ENCODE measurements at regions not wholly inside any gene's neighbourhood (a gene's known extent, or its start where the extent isn't known, plus 50 kb on each side); places are given as distances from the start of the nearest gene placed in this dataset.
"Not testable (repeated sequence)": the region's sequence is repeated elsewhere in the genome, so short reads cannot be mapped to it uniquely, and the experiment has no call there.

DNA sequence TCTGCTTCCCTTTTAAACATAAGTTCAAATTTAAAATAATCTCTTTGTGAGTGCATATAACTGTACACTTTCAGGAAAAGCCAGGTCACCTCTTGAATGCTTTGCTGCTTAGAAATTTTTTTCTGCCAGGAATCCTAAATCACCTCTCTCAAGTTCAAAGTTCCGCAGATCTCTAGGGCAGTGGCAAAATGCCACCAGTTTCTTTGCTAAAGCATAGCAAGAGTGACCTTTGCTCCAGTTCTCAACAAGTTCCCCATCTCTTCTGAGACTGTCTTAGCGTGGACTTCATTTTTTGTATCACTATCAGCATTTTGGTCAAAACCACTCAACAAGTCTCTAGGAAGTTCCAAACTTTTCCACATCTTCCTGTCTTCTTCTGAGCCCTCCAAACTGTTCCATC, 249.7 kb upstream of the COPS8 start:
- not testable (repeated sequence) for H3K4me3 Mint-ChIP-seq

DNA sequence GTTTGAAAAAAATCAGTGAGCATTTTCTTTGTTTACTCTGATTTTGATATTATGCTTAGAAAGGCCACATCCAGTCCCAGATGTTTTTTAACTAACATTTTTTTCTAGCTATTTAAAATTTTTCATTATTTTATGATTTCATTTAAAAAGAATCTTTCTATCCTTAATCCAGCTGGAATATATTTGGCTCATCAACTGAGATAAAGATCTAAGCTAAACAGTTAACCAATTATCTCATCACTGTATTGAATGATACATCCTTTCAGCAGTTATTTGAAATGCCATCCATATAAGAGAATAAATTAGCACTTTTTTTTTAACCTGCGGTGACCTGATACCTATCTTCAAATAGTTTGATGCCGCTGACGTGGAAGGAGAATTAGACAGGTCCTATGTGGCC, 245.5 kb upstream of the COPS8 start:
- Mint-ChIP-seq H3K27me3 (no peaks in the 10 kb centered on the region), H3K4me1 (ENCODE audit: low read depth) (no peaks in the 10 kb centered on the region), H3K36me3 (no peaks in the 10 kb centered on the region), H3K9me3 (ENCODE audit: low read depth) (no peaks in the 10 kb centered on the region), H3K4me3 (no peak overlapping the region), H3K27ac (no peak overlapping the region)

More for the DNA sequence above, 249.7 kb upstream of the COPS8 start:
- H3K27me3 Mint-ChIP-seq; H3K4me1 Mint-ChIP-seq (ENCODE audit: low read depth); H3K36me3 Mint-ChIP-seq; H3K9me3 Mint-ChIP-seq (ENCODE audit: low read depth); H3K27ac Mint-ChIP-seq: not testable (repeated sequence)

DNA sequence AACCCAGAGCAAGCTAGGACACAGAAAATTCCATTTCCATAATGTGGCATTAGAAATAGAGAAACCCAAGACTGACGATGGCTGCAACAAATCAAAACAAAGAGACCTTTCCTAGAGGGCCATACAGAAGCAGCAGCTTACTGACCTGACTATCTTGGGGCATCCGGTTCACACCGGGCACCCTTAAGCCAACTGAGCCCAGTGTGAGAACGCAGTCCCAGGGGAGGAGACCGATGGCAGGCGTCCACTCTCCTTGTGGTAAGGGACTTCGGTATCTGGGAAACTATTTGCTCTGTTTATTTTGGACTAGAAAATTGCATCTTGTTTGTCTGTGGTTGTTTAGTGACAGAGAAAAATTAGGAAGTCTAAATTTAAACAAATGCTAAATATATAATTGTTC, 244.8 kb upstream of the COPS8 start:
- no peaks in the 10 kb centered on the region for H3K36me3 Mint-ChIP-seq
- no peaks in the 10 kb centered on the region for H3K4me1 Mint-ChIP-seq (ENCODE audit: low read depth)
- no peak overlapping the region for H3K4me3 Mint-ChIP-seq
- no peaks in the 10 kb centered on the region for H3K9me3 Mint-ChIP-seq (ENCODE audit: low read depth)
- H3K27ac Mint-ChIP-seq = no peak overlapping the region
- no peaks in the 10 kb centered on the region for H3K27me3 Mint-ChIP-seq

- Mint-ChIP-seq H3K9me3 (ENCODE audit: low read depth) (no peaks in the 10 kb centered on the region), H3K27me3 (no peaks in the 10 kb centered on the region), H3K27ac (no peak overlapping the region), H3K36me3 (no peaks in the 10 kb centered on the region), H3K4me1 (ENCODE audit: low read depth) (no peaks in the 10 kb centered on the region), H3K4me3 (no peak overlapping the region)
Observed at GRCh38 chr2:236841389-236841788, 244.3 kb upstream of the COPS8 start.

- Mint-ChIP-seq H3K27ac (no peak overlapping the region), H3K36me3 (no peaks in the 10 kb centered on the region), H3K27me3 (no peaks in the 10 kb centered on the region), H3K9me3 (ENCODE audit: low read depth) (no peaks in the 10 kb centered on the region), H3K4me1 (ENCODE audit: low read depth) (no peaks in the 10 kb centered on the region), H3K4me3 (no peak overlapping the region)
Observed at GRCh38 chr2:236843161-236843968, 242.3 kb upstream of the COPS8 start.

DNA sequence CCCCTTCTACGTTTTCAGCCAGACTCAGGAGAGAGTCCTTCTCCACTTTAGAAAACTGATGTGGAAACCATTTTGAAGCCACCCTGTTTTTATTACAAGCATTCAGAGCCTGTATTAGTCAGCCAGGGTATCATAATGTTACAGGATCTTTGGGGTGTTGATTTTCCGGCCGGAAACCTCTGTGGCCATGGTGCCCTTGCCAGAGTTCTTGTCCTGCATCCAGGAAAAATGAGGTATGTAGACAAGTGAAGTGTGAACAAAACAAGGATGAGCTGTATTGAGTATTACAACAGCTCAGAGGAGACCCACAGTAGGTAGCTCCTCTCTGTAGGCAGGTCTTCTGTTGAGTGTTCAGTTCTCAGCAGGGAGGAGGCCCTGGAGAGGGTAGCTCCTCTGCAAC, 241.0 kb upstream of the COPS8 start:
- no peaks in the 10 kb centered on the region for H3K4me1 Mint-ChIP-seq (ENCODE audit: low read depth)
- H3K27ac Mint-ChIP-seq = no peak overlapping the region
- H3K27me3 Mint-ChIP-seq = no peaks in the 10 kb centered on the region
- no peaks in the 10 kb centered on the region for H3K9me3 Mint-ChIP-seq (ENCODE audit: low read depth)
- no peak overlapping the region for H3K4me3 Mint-ChIP-seq
- no peaks in the 10 kb centered on the region for H3K36me3 Mint-ChIP-seq

- no peak overlapping the region for H3K4me3 Mint-ChIP-seq
- no peaks in the 10 kb centered on the region for H3K9me3 Mint-ChIP-seq (ENCODE audit: low read depth)
- H3K4me1 Mint-ChIP-seq (ENCODE audit: low read depth) = no peaks in the 10 kb centered on the region
- H3K36me3 Mint-ChIP-seq = no peaks in the 10 kb centered on the region
- no peaks in the 10 kb centered on the region for H3K27me3 Mint-ChIP-seq
- no peak overlapping the region for H3K27ac Mint-ChIP-seq
Observed at GRCh38 chr2:236847023-236847422, 238.7 kb upstream of the COPS8 start.

DNA sequence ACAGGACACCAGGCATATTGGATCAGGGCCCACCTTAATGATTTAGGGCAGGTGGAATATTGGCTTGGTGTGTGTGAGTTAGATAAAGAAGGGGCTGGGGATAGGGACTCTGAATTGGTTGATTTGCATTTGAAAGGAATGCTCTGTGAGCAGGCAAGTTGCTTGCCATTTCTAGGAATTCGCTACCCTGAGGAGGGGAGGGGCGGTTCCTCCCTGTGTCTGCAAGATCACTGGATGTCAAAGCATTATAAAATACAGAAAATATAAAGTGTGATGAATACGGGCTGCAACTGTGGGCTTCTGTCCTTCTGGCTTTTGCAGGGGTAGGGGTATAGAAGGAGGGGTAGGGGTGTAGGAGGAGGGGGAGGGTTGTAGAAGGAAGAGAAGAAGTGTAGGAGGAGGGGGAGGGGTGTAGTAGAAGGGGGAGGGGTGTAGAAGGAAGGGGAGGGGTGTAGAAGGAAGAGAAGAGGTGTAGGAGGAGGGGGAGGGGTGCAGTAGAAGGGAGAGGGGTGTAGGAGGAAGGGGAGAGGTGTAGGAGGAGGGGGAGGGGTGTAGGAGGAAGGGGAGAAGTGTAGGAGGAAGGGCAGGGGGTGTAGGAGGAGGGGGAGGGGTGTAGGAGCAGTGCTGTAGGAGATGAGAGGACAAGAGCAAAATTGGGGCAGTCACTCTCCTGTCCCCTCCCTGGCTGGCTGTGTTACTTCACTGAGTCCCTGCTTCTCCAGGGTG, 238.0 kb upstream of the COPS8 start:
- Mint-ChIP-seq H3K4me1 (ENCODE audit: low read depth) (no peaks in the 10 kb centered on the region), H3K27ac (no peak overlapping the region), H3K9me3 (ENCODE audit: low read depth) (no peaks in the 10 kb centered on the region), H3K27me3 (no peaks in the 10 kb centered on the region), H3K4me3 (no peak overlapping the region), H3K36me3 (no peaks in the 10 kb centered on the region)

- no peaks in the 10 kb centered on the region for H3K27me3 Mint-ChIP-seq
- no peaks in the 10 kb centered on the region for H3K4me1 Mint-ChIP-seq (ENCODE audit: low read depth)
- H3K27ac Mint-ChIP-seq = no peak overlapping the region
- H3K4me3 Mint-ChIP-seq = no peak overlapping the region
- no peaks in the 10 kb centered on the region for H3K9me3 Mint-ChIP-seq (ENCODE audit: low read depth)
- H3K36me3 Mint-ChIP-seq = no peaks in the 10 kb centered on the region
Observed at GRCh38 chr2:236848501-236848900, 237.2 kb upstream of the COPS8 start.

DNA sequence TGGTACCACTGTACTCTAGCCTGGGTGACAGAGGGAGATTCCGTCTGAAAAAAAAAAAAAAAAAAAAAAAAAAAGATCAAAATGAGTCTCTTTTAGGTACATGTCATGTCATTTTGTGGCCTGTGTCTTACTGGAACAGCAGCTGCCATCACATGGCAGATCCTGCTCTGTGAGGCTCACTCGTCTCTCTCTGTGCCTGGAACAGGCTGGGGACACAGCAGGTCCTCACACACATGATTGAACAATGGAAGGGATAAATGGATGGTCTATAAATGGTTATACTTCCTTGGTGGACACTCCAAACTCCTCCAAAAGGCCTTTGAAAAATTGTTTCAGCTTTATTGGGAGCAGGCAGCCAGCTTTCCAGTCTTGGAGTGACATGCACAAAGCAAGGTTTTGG, 236.2 kb upstream of the COPS8 start:
- no peak overlapping the region for H3K4me3 Mint-ChIP-seq
- H3K4me1 Mint-ChIP-seq (ENCODE audit: low read depth) = no peaks in the 10 kb centered on the region
- no peaks in the 10 kb centered on the region for H3K9me3 Mint-ChIP-seq (ENCODE audit: low read depth)
- H3K27me3 Mint-ChIP-seq = no peaks in the 10 kb centered on the region
- no peak overlapping the region for H3K27ac Mint-ChIP-seq
- H3K36me3 Mint-ChIP-seq = no peaks in the 10 kb centered on the region

DNA sequence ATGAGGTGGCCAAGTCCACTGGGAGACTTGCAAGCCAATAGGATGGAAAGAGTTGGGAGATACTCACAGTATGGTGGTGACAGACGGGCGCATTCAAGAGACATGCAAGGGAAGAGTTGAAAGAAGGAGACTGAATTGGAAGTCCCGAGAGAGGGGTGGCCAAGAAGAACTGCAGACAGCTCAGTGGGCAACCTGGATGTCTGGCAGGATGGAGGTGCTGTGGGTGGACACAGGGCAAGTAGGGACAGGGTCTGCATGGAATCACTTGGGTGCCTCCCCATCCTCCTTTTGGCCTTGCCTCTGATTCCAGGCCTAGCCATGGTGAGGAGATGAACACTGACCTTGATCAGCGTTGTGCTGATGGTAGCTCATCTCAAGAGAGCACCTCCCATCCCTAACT, 235.7 kb upstream of the COPS8 start:
- H3K4me3 Mint-ChIP-seq = no peak overlapping the region
- H3K4me1 Mint-ChIP-seq (ENCODE audit: low read depth) = no peaks in the 10 kb centered on the region
- no peaks in the 10 kb centered on the region for H3K36me3 Mint-ChIP-seq
- no peaks in the 10 kb centered on the region for H3K27me3 Mint-ChIP-seq
- no peaks in the 10 kb centered on the region for H3K9me3 Mint-ChIP-seq (ENCODE audit: low read depth)
- no peak overlapping the region for H3K27ac Mint-ChIP-seq

DNA sequence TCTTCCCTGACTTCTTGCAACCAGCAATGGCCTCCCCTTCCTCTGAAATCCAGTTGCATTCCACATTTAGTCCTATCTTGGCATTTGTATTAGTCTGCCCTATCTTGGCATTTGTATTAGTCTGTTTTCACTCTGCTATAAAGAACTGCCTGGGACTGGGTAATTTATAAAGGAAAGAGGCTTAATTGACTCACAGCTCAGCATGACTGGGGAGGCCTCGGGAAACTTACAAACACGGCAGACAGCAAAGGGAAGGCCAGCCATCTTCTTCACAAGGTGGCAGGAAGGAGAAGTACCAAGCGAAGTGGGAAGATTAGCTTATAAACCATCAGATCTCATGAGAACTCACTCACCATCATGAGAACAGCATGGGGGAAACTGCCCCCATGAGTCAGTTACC, 234.5 kb upstream of the COPS8 start:
- no peak overlapping the region for H3K27ac Mint-ChIP-seq
- no peaks in the 10 kb centered on the region for H3K9me3 Mint-ChIP-seq (ENCODE audit: low read depth)
- no peaks in the 10 kb centered on the region for H3K36me3 Mint-ChIP-seq
- H3K4me1 Mint-ChIP-seq (ENCODE audit: low read depth) = no peaks in the 10 kb centered on the region
- no peak overlapping the region for H3K4me3 Mint-ChIP-seq
- H3K27me3 Mint-ChIP-seq = no peaks in the 10 kb centered on the region

DNA sequence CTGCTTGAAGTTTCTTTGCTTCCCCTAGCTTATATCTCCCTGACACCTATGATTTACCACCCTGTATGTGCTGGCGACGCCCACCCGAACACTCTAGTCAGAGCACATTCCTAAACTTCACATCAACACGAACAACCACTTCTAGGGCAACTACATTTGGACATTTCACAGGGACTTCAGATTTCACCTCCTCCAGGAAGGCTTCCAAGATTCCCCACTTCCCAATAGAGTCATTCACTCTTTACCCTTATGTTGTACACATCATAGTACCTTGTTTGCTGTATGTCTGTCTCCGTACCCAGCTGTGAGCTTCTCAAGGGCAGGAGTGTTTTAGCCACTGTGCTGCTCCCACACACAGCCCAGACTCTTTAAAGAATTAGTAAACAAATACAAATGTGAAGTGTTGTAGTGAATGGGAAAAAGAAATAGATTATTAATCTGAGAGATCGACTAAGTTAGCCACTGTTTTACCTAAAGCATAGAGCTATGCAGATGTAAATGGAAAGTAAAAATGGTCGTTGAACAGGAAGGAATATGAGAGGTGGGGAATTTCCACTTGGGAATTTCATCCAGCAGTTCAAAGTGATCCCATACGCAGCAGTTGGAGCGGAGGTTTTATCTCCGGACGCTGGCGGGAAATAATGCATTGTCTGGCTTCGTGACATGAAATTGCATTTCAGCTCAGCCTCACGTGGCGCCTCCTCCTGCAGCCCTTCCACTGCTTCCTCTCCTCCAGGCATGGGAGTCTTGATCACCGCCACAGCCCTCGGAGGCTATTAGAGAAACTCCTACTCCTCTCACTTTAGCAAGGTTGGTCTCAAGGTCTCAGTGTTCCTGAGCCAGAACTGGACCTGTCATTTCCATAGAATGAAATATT, 233.4 kb upstream of the COPS8 start:
- Mint-ChIP-seq H3K4me1 (ENCODE audit: low read depth) (no peaks in the 10 kb centered on the region), H3K36me3 (no peaks in the 10 kb centered on the region), H3K4me3 (no peak overlapping the region)

GRCh38 chr2:236852977-236853374, 232.7 kb upstream of the COPS8 start:
- no peaks in the 10 kb centered on the region for H3K4me1 Mint-ChIP-seq (ENCODE audit: low read depth)
- no peak overlapping the region for H3K27ac Mint-ChIP-seq
- H3K27me3 Mint-ChIP-seq = no peaks in the 10 kb centered on the region
- H3K9me3 Mint-ChIP-seq (ENCODE audit: low read depth) = no peaks in the 10 kb centered on the region
- H3K36me3 Mint-ChIP-seq = no peaks in the 10 kb centered on the region
- H3K4me3 Mint-ChIP-seq = no peak overlapping the region

More for the DNA sequence above, 233.4 kb upstream of the COPS8 start:
- H3K27me3 Mint-ChIP-seq = no peaks in the 10 kb centered on the region
- no peaks in the 10 kb centered on the region for H3K9me3 Mint-ChIP-seq (ENCODE audit: low read depth)
- no peak overlapping the region for H3K27ac Mint-ChIP-seq

GRCh38 chr2:236853585-236854051, 232.1 kb upstream of the COPS8 start:
- Mint-ChIP-seq H3K27me3 (no peaks in the 10 kb centered on the region), H3K27ac (no peak overlapping the region)

More at GRCh38 chr2:236853585-236854051, 232.1 kb upstream of the COPS8 start:
- no peaks in the 10 kb centered on the region for H3K4me1 Mint-ChIP-seq (ENCODE audit: low read depth)
- H3K9me3 Mint-ChIP-seq (ENCODE audit: low read depth) = no peaks in the 10 kb centered on the region
- H3K4me3 Mint-ChIP-seq = no peak overlapping the region
- no peaks in the 10 kb centered on the region for H3K36me3 Mint-ChIP-seq
